GM12878 (cell line): ENCODE measurements at regions not wholly inside any gene's neighbourhood (a gene's known extent, or its start where the extent isn't known, plus 50 kb on each side); places are given as distances from the start of the nearest gene placed in this dataset.

Source experiments
- ATAC-seq: fragments of 200-7000 bp; cut with Tn5 transposase; 3 replicates; pipeline ENCODE4 v1.9.1; 2020; ENCODE audit warnings: mild to moderate bottlenecking, moderate library complexity
- BruUV-seq: library from RNA; stranded (reverse); fragments of 400-500 nt; replicated peaks from 2 replicates; lab custom pipeline; 2021; lab: Mats Ljungman, UMichigan
- CTCF ChIA-PET: fragments of 300-600 bp; sonication (Branson Sonifier 250); formaldehyde crosslinking; extraction: SDS; loops from one replicate; lab custom pipeline; 2021; ENCODE audit warnings: inconsistent platforms; lab: Yijun Ruan, JAX
- POLR2A ChIA-PET: fragments of 350-600 bp; formaldehyde crosslinking; extraction: SDS; loops from one replicate; lab custom pipeline; 2021; ENCODE audit warnings: inconsistent platforms; lab: Charles Lee
- RAD21 ChIA-PET: fragments of 300-600 bp; sonication (Branson Sonifier 250); formaldehyde crosslinking; loops from one replicate; lab custom pipeline; 2023; ENCODE audit warnings: antibody characterized with exemption; ENCODE audit not compliant: unreplicated experiment; lab: Charles Lee
- SMC1A ChIA-PET: fragments of 300-600 bp; sonication (Branson Sonifier 250); formaldehyde crosslinking; loops from one replicate; lab custom pipeline; 2023; ENCODE audit not compliant: unreplicated experiment, uncharacterized antibody; lab: Charles Lee
- DNase-seq: peaks from one replicate; pipeline ENCODE4 v3.0.0-alpha.2; 2011; ENCODE audit warnings: low read depth, low spot score
- FAIRE-seq: peaks from 3 replicates; lab custom pipeline; 2011; peaks lifted over from hg19 to GRCh38; lab: Jason Lieb, UNC
- H2AFZ ChIP-seq: 2 replicates; pipeline ENCODE4 v1.6.0; 2011; ENCODE audit warnings: low read depth, low read length, control low read depth; ENCODE audit not compliant: control insufficient read depth
- H3K27ac ChIP-seq: 2 replicates; pipeline ENCODE4 v1.5.1; 2011; ENCODE audit warnings: control low read depth; ENCODE audit not compliant: control insufficient read depth, insufficient read depth
- H3K27me3 ChIP-seq, 2 experiments: replicated peaks in 1 of 2; 2 replicates each; pipeline versions ENCODE4 v1.6.0 to v1.6.1; 2011; ENCODE audit warnings: low read length in 1 of 2; ENCODE audit not compliant: control insufficient read depth in 2 of 2, insufficient read depth in 2 of 2
- H3K36me3 ChIP-seq, 2 experiments: 2 replicates each; pipeline ENCODE4 v1.5.1; 2011; ENCODE audit warnings: low read length in 1 of 2; ENCODE audit not compliant: control insufficient read depth in 2 of 2, insufficient read depth in 2 of 2
- H3K4me1 ChIP-seq: 2 replicates; pipeline ENCODE4 v1.6.1; 2011; ENCODE audit warnings: mild to moderate bottlenecking, low read length, moderate library complexity, mixed read lengths; ENCODE audit not compliant: control insufficient read depth, insufficient read depth
- H3K4me2 ChIP-seq: 2 replicates; pipeline ENCODE4 v1.6.0; 2011; ENCODE audit warnings: control low read depth; ENCODE audit not compliant: control insufficient read depth, insufficient read depth
- H3K4me3 ChIP-seq: fragments of 200-600 bp; sonication (generic); 2 replicates; pipeline ENCODE4 v1.5.1; 2016
- H3K79me2 ChIP-seq: 2 replicates; pipeline ENCODE4 v1.6.0; 2011; ENCODE audit warnings: low read length; ENCODE audit not compliant: control insufficient read depth, insufficient read depth
- H3K9ac ChIP-seq: 2 replicates; pipeline ENCODE4 v1.8.0; 2011; ENCODE audit warnings: low read length, control low read depth, mixed read lengths; ENCODE audit not compliant: control insufficient read depth, insufficient read depth
- H3K9me3 ChIP-seq: replicated peaks from 3 replicates; pipeline ENCODE4 v1.5.1; 2011; ENCODE audit warnings: mild to moderate bottlenecking, low read length; ENCODE audit not compliant: control insufficient read depth, insufficient read depth
- H4K20me1 ChIP-seq: 2 replicates; pipeline ENCODE4 v1.6.0; 2011; ENCODE audit not compliant: control insufficient read depth, insufficient read depth
- MEF2B ChIP-seq: fragments of 450-650 bp; IDR thresholded peaks from 2 replicates; pipeline ENCODE4 v1.6.1; 2018; ENCODE audit warnings: mild to moderate bottlenecking, moderate library complexity; ENCODE audit not compliant: partially characterized antibody, poor library complexity, severe bottlenecking
- NBN ChIP-seq: fragments of 450-650 bp; IDR thresholded peaks from 2 replicates; pipeline ENCODE4 v1.6.1; 2016
- PKNOX1 ChIP-seq: fragments of 450-650 bp; IDR thresholded peaks from 2 replicates; pipeline ENCODE4 v1.6.1; 2016; ENCODE audit warnings: mild to moderate bottlenecking
- POLR2AphosphoS5 ChIP-seq: IDR thresholded peaks from 2 replicates; pipeline ENCODE4 v1.6.1; 2011; ENCODE audit warnings: mild to moderate bottlenecking, low read length, inconsistent platforms
- SKIL ChIP-seq: fragments of 450-650 bp; IDR thresholded peaks from 2 replicates; pipeline ENCODE4 v1.6.1; 2017; ENCODE audit warnings: mild to moderate bottlenecking, low read depth, inconsistent platforms; ENCODE audit not compliant: poor library complexity, severe bottlenecking
- SP1 ChIP-seq: IDR thresholded peaks from one replicate; pipeline ENCODE4 v1.6.1; 2011; ENCODE audit warnings: low read depth, low read length
- ZBTB33 ChIP-seq: fragments of 450-650 bp; IDR thresholded peaks from 2 replicates; pipeline ENCODE4 v1.6.1; 2017; ENCODE audit warnings: mild to moderate bottlenecking
- WGBS: methylation state at CpG from one replicate; pipeline ENCODE4 v1.1.6; 2016; ENCODE audit warnings: low lambda C conversion rate; ENCODE audit not compliant: insufficient replicate concordance, insufficient coverage; ENCODE audit errors: missing lambda C conversion rate; 5-methylcytosine and 5-hydroxymethylcytosine counted together
- in situ Hi-C: fragments of 300-500 bp; cut with MboI; formaldehyde crosslinking; loops from 9 replicates; pipeline ENCODE4 v1.14.3; 2018; ENCODE audit warnings: mixed read lengths
- intact Hi-C: fragments of 100-400 bp; cut with micrococcal nuclease; formaldehyde crosslinking; loops from one replicate; pipeline ENCODE4 v1.14.2; 2022; ENCODE audit not compliant: unreplicated experiment

- FAIRE-seq = no peak
- H3K79me2 ChIP-seq = no peaks in the 10 kb centered on the region
- ChIA-PET CTCF (no interaction called here), SMC1A (no interaction called here), POLR2A (no interaction called here), RAD21 (no interaction called here)
- 7% methylated on average over 3 of the region's 3 CpGs for WGBS
- no peak overlapping the region for H3K4me2 ChIP-seq
- H3K27me3 ChIP-seq = no peaks in the 10 kb centered on the region
- no peaks in the 10 kb centered on the region for H3K36me3 ChIP-seq
- H3K4me1 ChIP-seq = no peaks in the 10 kb centered on the region
- no peak for ATAC-seq
- no peak for DNase-seq
- no peak overlapping the region for H2AFZ ChIP-seq
- no TSS peak for BruUV-seq
- intact Hi-C loops (no loop called here), in situ Hi-C loops (no loop called here)
- H3K4me3 ChIP-seq = no peak overlapping the region
- H3K9ac ChIP-seq = no peak overlapping the region
- no peak overlapping the region for H3K27ac ChIP-seq
- H4K20me1 ChIP-seq = no peaks in the 10 kb centered on the region
- peaks cover 2% of the 10 kb centered on the region; the same call in 1 of the 3 replicates for H3K9me3 ChIP-seq
- no peak for TF ChIP-seq POLR2AphosphoS5
- no peak for TF ChIP-seq SP1
- no peak for TF ChIP-seq SKIL
- no peak for TF ChIP-seq MEF2B
- no peak for TF ChIP-seq NBN
- TF ChIP-seq ZBTB33 = no peak
- TF ChIP-seq PKNOX1 = no peak
These were observed 110.3 kb upstream of the MAP4K4 start for GRCh38 chr2:101587251-101587650.
